ENCODE measurements at regions not wholly inside any gene's neighbourhood (a gene's known extent, or its start where the extent isn't known, plus 50 kb on each side); places are given as distances from the start of the nearest gene placed in this dataset.

DNA sequence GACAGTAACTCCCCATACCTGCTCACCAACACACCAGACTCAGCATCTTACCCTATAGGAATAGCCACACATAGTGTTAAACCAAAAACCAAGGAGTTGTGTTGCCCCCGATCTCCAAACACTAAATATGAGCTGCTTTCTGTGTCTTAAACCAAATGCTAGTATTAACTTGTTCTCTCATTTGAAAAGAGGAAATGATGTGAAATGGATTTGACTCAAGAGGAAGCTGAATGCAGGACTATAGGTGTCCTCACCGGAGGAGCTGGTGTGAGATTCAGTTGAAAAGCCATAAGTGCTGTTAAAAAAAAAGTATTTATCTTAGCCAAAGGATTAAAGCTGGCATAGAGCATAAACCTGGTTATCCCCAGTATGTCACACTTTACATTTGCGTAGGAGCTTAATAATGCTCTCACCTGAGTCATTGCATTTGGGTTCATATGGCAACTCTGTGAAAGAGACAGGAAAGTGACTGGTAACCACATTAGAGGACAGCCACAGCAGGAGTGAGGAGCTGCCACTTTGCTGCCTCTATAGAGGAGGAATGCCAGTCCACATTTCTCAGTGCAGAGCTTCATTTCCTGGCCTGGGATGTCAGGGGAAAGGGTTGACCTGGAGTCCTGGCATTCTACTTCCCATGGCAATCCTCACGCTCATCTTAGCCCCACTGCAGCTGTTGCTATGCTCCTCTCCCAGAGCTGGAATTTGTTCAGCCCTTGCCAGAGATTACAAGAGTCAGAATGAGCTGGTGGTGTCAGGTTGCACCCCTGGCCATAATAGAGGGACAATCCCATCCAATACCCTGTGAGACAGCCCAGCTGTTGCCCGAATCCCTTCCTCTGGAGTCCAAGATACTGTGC is 143.3 kb upstream of the ANKFN1 start:
- no peak for DNase-seq (ENCODE audit: low spot score in 2 of 2)
- Histone ChIP-seq H3K27me3 (no peaks in the 10 kb centered on the region), H3K9me3 (no peaks in the 10 kb centered on the region), H3K4me3 (no peak overlapping the region), H3K27ac (no peak overlapping the region), H3K4me1 (no peaks in the 10 kb centered on the region), H3K36me3 (no peaks in the 10 kb centered on the region)
- 76% methylated on average over 3 of the region's 5 CpGs for WGBS
- TF ChIP-seq, protein P1, sequence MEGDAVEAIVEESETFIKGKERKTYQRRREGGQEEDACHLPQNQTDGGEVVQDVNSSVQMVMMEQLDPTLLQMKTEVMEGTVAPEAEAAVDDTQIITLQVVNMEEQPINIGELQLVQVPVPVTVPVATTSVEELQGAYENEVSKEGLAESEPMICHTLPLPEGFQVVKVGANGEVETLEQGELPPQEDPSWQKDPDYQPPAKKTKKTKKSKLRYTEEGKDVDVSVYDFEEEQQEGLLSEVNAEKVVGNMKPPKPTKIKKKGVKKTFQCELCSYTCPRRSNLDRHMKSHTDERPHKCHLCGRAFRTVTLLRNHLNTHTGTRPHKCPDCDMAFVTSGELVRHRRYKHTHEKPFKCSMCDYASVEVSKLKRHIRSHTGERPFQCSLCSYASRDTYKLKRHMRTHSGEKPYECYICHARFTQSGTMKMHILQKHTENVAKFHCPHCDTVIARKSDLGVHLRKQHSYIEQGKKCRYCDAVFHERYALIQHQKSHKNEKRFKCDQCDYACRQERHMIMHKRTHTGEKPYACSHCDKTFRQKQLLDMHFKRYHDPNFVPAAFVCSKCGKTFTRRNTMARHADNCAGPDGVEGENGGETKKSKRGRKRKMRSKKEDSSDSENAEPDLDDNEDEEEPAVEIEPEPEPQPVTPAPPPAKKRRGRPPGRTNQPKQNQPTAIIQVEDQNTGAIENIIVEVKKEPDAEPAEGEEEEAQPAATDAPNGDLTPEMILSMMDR (IDR thresholded peaks at IDR 0.05), result no peak
- TF ChIP-seq POLR2A (IDR thresholded peaks at IDR 0.05), result no peak
- no peak for TF ChIP-seq EP300 (IDR thresholded peaks at IDR 0.05)
- no peak for TF ChIP-seq POLR2AphosphoS5 (IDR thresholded peaks at IDR 0.05)

DNA sequence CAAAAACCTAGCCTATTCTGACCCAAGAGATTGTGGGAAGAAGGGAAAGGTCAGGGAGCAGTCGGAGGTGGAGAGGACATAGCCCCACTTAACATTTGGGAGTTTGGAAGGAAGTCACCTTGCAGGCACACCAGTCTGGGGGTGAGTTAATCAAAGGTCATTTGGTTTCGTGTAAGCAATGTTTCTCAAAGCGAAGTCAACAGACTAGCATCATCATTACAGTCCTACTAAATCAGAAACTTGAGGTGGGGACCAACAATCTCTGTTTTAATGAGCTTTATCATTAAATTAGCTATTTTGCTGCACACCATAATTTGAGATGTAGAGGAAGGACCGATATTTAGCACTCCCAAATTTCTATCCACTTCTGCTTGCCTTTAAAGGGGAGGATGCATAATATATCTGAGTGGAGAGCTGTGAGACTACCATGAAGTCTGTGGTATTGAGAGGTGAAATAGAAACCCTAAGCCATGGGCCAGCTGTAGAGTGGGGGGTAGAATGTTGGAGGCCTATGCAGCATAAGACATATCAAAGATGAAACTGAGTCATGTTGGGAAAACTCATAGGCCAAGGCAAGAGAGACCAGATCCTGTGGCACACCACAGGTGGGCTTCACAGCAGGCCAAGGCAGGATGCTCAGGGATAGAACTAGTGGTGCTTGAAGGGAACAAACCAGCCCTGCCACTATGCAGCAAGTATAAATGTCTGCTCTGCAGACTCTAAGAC is 141.7 kb upstream of the ANKFN1 start:
- no peaks in the 10 kb centered on the region for H3K4me1 ChIP-seq
- no peak for DNase-seq (ENCODE audit: low spot score in 2 of 2)
- no peak overlapping the region for H3K27ac ChIP-seq
- H3K27me3 ChIP-seq, result no peaks in the 10 kb centered on the region
- H3K36me3 ChIP-seq, result no peaks in the 10 kb centered on the region
- H3K4me3 ChIP-seq, result no peak overlapping the region
- TF ChIP-seq POLR2A (IDR thresholded peaks at IDR 0.05), result no peak
- TF ChIP-seq, protein P1 (IDR thresholded peaks at IDR 0.05), result no peak
- 86% methylated on average over 4 of the region's 4 CpGs for WGBS
- no peaks in the 10 kb centered on the region for H3K9me3 ChIP-seq

DNA sequence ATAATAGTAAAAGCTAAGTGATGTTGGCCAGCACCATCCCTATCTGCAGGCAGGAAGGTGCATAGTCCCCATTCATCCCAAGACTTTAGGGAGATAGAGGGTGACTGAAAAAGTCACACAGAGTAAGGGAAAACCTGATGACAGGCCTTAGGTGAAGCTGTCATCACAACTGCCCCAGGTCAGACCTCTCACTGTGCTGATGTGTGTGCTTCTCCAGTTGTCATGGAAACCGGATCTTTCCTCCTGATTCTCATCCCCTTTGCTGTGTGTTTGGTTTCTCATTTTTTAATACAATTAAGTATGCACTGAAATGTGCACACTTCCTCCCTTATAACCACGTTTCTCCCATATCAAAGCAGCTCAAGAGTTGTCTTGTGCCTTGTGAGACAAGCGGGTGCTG is 135.1 kb upstream of the ANKFN1 start:
- no peaks in the 10 kb centered on the region for H3K9me3 ChIP-seq
- H3K4me3 ChIP-seq, result no peak overlapping the region
- H3K27me3 ChIP-seq, result no peaks in the 10 kb centered on the region
- DNase-seq (ENCODE audit: low spot score in 2 of 2), result no peak
- TF ChIP-seq POLR2AphosphoS5 (IDR thresholded peaks at IDR 0.05) (no peak), POLR2A (IDR thresholded peaks at IDR 0.05) (no peak), EP300 (IDR thresholded peaks at IDR 0.05) (no peak)
- TF ChIP-seq, protein P1 (IDR thresholded peaks at IDR 0.05), result no peak
- WGBS, result 76% methylated on average over 3 of the region's 3 CpGs
- no peaks in the 10 kb centered on the region for H3K4me1 ChIP-seq
- H3K36me3 ChIP-seq, result no peaks in the 10 kb centered on the region
- no peak overlapping the region for H3K27ac ChIP-seq

DNA sequence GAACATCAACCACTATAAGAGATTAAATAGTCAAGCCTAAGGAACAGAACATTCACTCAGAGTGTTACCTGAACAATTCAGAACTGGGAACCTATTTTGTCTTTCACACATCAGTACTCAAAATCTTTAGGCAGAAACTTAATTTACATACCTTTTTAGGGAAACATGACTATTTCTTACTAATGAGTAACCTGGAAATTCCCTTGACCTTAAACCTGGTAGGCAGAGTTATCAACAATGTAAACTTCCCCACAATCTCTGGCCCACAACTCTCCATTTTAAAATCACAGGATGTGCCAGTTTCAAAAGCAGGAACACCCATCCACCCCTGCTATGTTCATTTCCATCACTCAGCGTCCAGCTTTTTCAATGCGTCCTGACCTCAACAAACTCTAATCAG is 132.9 kb upstream of the ANKFN1 start:
- H3K4me1 ChIP-seq, result no peaks in the 10 kb centered on the region
- no peak overlapping the region for H3K4me3 ChIP-seq
- DNase-seq (ENCODE audit: low spot score in 2 of 2), result no peak
- no peak overlapping the region for H3K27ac ChIP-seq
- 69% methylated on average over 2 of the region's 2 CpGs for WGBS
- H3K36me3 ChIP-seq, result no peaks in the 10 kb centered on the region
- TF ChIP-seq POLR2AphosphoS5 (IDR thresholded peaks at IDR 0.05), result no peak
- no peaks in the 10 kb centered on the region for H3K9me3 ChIP-seq
- H3K27me3 ChIP-seq, result no peaks in the 10 kb centered on the region

DNA sequence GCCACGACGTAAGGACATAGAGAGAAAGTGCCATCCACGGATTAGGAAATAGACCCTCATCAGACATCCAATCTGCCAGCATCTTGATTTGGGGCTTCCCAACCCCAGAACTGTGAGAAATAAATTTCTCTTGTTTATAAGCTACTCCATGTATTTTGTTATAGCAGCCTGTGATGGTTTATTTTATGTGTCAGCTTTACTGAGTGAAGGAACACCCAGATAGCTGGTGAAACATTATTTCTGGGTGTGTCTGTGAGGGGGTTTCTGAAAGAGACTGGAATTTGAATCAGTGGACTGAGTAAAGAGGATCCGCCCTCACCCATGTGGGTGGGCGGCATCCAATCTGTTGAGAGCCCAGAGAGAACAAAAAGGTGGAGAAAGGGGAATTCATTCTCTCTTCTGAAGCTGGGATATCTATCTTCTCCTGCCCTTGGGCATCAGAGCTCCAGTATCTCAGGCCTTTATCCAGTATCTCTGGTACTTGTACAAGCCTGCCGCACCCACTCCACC is 131.5 kb upstream of the ANKFN1 start:
- no peaks in the 10 kb centered on the region for H3K27me3 ChIP-seq
- no peak for TF ChIP-seq EP300 (IDR thresholded peaks at IDR 0.05)
- TF ChIP-seq, protein P1 (IDR thresholded peaks at IDR 0.05), result no peak
- TF ChIP-seq POLR2A (IDR thresholded peaks at IDR 0.05), result no peak
- TF ChIP-seq POLR2AphosphoS5 (IDR thresholded peaks at IDR 0.05), result no peak
- WGBS, result 82% methylated on average over 6 of the region's 6 CpGs

More for the DNA sequence above, 131.5 kb upstream of the ANKFN1 start:
- H3K9me3 ChIP-seq, result no peaks in the 10 kb centered on the region
- no peak overlapping the region for H3K27ac ChIP-seq
- H3K4me1 ChIP-seq, result no peaks in the 10 kb centered on the region
- no peak overlapping the region for H3K4me3 ChIP-seq
- H3K36me3 ChIP-seq, result no peaks in the 10 kb centered on the region
- no peak for DNase-seq (ENCODE audit: low spot score in 2 of 2)
